H1 (cell line): ENCODE measurements at regions not wholly inside any gene's neighbourhood (a gene's known extent, or its start where the extent isn't known, plus 50 kb on each side); places are given as distances from the start of the nearest gene placed in this dataset.
A peak's percentile ranks its signal among the peaks of the same experiment; 100 is the strongest.

Experiments used
- BRCA1 ChIP-seq: IDR thresholded peaks from 2 replicates; pipeline ENCODE4 v1.6.1; 2012; ENCODE audit warnings: low read depth, low read length, improper control_type of control experiment
- HDAC2 ChIP-seq, 2 experiments: fragments of 300-600 bp in 1 of 2; sonication (generic) in 1 of 2; IDR thresholded peaks; 2 replicates each; pipeline ENCODE4 v1.6.1; 2011 to 2012; ENCODE audit warnings: low read depth in 2 of 2, low read length in 2 of 2, mild to moderate bottlenecking in 2 of 2, moderate library complexity in 2 of 2, borderline replicate concordance in 1 of 2, inconsistent platforms in 1 of 2
- MAFK ChIP-seq: IDR thresholded peaks from 2 replicates; pipeline ENCODE4 v1.6.1; 2012; ENCODE audit warnings: low read depth, mild to moderate bottlenecking, improper control_type of control experiment, low read length
- SP1 ChIP-seq: IDR thresholded peaks from 2 replicates; pipeline ENCODE4 v1.6.1; 2011; ENCODE audit warnings: low read depth, low read length
- SP2 ChIP-seq: IDR thresholded peaks from 2 replicates; pipeline ENCODE4 v1.6.1; 2012; ENCODE audit warnings: mild to moderate bottlenecking, low read length, inconsistent platforms
- TF ChIP-seq, protein P1 (sequence below), 3 experiments: IDR thresholded peaks; 1 replicate in 2 of 3; 2 replicates in 1 of 3; pipeline versions ENCODE4 v1.5.1 to v1.6.1; 2011; ENCODE audit warnings: low read length in 3 of 3, mild to moderate bottlenecking in 3 of 3, inconsistent platforms in 2 of 3, low read depth in 1 of 3, moderate library complexity in 1 of 3; ENCODE audit not compliant: insufficient read depth in 1 of 3; ENCODE audit errors: control extremely low read depth in 1 of 3

DNA sequence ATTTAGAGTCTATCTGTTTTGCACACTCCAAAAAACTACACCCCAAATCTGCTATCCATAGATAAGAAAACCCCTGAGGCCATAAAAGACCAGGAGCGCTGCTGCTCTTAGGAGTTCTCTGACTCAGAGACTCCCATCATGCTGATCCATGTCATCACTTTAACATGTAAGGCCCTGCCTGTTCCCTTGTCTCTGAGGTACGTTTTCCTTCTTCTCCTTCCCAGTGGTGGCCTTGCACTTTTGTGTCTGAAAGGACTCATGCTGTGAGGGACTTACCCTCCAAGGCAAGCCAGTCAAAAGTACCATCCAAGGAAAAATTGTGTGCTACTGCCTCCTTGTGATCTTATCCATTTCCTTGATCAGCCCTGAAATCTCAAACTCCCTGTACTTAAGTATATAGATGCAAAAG lies 427.4 kb upstream of the NCAM2 start:
- TF ChIP-seq HDAC2 (IDR thresholded peaks at IDR 0.05; ENCODE audit: borderline replicate concordance in 1 of 2, low read depth in 2 of 2, low read length in 2 of 2), result no peak
- TF ChIP-seq, protein P1, sequence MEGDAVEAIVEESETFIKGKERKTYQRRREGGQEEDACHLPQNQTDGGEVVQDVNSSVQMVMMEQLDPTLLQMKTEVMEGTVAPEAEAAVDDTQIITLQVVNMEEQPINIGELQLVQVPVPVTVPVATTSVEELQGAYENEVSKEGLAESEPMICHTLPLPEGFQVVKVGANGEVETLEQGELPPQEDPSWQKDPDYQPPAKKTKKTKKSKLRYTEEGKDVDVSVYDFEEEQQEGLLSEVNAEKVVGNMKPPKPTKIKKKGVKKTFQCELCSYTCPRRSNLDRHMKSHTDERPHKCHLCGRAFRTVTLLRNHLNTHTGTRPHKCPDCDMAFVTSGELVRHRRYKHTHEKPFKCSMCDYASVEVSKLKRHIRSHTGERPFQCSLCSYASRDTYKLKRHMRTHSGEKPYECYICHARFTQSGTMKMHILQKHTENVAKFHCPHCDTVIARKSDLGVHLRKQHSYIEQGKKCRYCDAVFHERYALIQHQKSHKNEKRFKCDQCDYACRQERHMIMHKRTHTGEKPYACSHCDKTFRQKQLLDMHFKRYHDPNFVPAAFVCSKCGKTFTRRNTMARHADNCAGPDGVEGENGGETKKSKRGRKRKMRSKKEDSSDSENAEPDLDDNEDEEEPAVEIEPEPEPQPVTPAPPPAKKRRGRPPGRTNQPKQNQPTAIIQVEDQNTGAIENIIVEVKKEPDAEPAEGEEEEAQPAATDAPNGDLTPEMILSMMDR (IDR thresholded peaks at IDR 0.05; ENCODE audit: control extremely low read depth in 1 of 3, insufficient read depth in 1 of 3, low read depth in 1 of 3, low read length in 3 of 3), result peak in 2 of 3 experiments; percentile 34 to 55; a peak in 3 of 4 replicates
- TF ChIP-seq SP2, result no peak
- no peak for TF ChIP-seq BRCA1
- TF ChIP-seq MAFK, result no peak
- no peak for TF ChIP-seq SP1
